Fibroblast of skin of left quadriceps (primary cell): ENCODE measurements at regions not wholly inside any gene's neighbourhood (a gene's known extent, or its start where the extent isn't known, plus 50 kb on each side); places are given as distances from the start of the nearest gene placed in this dataset.
A peak's percentile ranks its signal among the peaks of the same experiment; 100 is the strongest.
"Not testable (repeated sequence)": the region's sequence is repeated elsewhere in the genome, so short reads cannot be mapped to it uniquely, and the experiment has no call there.

Experiments used
- DNase-seq, 2 experiments: peaks; one replicate each; pipeline ENCODE4 v3.0.0-alpha.2; 2013; ENCODE audit warnings: low read depth in 2 of 2

GRCh38 chr5:117318528-117318927 is 743.9 kb upstream of the SEMA6A start:
- DNase-seq, result no peak

DNA sequence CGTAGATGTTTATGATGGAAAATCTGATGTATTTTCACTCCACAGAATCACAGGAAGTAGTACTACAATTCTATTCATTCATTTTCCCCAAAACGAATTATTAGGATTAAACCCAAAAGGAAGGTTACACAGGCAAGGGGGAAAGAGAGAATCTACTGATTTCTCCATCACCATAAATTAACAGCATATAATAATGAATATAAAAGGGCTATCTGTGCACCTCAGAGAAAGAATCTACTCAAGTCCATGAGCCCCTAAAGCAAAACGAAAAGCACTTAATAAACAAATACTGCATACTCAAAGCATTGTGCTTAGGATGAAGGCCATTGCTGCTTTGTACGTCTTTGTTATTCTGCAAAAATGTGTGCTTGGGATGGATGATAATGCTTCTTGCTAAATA is 740.5 kb upstream of the SEMA6A start:
- DNase-seq, result no peak

- DNase-seq, result not testable (repeated sequence)
These were observed 730.0 kb upstream of the SEMA6A start for GRCh38 chr5:117304512-117305107.

DNA sequence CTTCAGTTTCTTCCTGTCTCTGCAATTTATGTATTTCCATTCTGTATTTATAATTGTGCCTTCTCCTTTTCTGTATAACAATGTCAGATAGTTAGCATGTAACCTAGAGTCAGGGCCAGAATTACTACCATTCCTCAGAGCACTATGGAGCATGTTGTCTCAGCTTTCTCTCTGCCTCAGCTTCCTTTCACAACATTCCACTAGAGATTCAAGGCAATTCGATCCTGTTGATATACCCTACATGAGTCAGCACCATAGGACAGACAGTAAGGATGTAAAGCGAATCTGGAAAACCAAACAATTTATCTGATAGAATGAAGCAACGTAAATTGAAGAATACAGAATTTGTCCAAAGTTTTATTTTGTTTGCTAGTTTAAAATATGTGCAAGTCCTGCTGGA is 728.3 kb upstream of the SEMA6A start:
- DNase-seq, result peak; percentile 6 to 13

DNA sequence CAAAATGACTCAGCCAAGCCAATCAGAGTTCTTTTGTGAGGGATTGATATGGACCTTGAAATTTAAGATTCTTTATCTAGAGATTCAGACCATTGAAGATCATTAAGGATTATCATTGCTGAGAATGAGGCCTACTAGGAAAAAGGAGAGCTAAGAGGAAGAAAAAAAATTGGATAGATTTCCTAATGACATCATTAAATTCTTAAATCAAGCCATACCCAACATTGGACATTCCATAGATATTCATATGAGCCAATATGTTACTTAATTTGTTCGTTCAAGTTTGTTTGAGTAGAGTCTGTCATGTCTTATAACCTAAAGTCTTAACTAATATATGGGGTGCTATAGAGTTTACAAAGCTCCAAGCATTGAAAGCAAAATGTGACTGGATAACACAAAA is 727.9 kb upstream of the SEMA6A start:
- DNase-seq, result no peak

- DNase-seq, result no peak
These were observed 725.3 kb upstream of the SEMA6A start for GRCh38 chr5:117299936-117300328.

GRCh38 chr5:117299224-117299935 is 724.8 kb upstream of the SEMA6A start:
- no peak for DNase-seq

- DNase-seq, result no peak
These were observed 722.2 kb upstream of the SEMA6A start for GRCh38 chr5:117296872-117297271.

DNA sequence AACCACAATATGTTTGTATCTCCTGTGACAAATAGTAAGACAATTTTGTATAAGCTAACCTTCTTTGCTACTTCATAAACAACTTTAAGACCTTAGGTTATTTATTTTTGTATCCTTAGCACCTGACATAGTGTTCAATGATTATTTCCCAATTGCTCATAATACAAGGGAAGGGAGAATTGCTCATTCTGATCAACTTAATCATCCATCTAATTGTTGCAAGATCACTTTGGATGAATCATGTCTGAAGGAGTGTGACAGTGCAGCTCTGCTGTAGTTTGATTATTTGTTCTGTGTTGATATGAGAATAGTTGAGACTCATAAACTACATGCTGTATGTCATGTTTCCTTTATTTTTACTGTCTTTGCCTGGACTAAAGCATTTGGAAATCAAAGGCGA is 721.3 kb upstream of the SEMA6A start:
- no peak for DNase-seq

DNA sequence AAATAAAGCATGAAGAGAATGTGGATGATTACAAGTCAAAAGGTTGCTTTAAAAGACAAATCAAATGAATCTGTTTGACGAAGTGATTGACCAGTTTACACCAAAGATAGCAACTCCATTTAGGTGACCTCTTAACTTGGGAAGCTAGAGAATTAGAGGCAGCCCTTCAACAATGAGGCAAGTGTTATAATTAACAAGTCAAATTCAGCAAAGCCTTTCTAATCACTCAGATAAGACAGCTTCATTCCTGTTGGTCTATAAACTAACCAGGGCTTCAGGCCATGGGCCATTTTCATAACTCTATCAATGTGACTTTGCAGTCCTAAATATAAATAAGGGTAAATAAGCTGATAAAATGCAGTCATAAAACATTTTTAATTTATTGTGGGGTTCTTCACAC is 712.2 kb upstream of the SEMA6A start:
- DNase-seq, result no peak

DNA sequence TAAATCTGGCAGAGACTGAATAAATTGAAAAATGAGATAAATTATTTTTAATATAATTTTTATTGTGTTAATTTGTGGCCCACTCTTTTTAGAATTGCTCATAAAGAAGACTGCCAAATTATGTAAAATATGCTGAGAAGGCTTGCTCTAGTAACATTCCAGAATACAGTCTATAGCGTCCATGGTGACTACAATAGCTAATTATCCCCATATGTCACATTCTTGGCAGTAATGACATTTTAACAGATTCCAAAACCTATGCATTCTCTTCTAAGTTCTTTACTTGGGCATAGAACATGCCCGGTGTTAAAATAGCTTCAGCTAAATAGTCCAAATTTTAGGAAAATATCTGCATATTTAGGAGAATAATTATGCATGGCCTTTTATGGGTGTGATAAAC is 697.0 kb upstream of the SEMA6A start:
- DNase-seq, result peak; percentile 42 to 43

DNA sequence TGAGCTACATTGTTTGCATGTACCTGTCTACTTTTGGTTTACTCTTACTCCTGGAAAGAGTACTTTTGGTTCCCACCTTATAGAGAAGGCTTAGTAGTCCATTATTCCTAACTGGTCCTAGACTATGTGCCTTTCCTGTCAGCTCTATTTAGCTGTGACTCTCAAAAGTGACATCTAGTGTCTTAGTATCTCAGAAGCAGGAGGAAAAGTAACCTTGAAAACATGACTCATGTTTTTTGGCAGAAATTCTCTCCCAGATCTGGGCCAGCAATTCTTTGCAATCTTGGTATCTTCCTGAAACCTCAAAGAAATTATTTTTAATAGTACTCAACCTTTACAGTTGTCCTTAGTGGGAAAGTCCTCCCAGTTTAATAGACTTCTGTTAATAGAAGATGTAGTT is 691.7 kb upstream of the SEMA6A start:
- DNase-seq, result peak; percentile 2 to 4

DNA sequence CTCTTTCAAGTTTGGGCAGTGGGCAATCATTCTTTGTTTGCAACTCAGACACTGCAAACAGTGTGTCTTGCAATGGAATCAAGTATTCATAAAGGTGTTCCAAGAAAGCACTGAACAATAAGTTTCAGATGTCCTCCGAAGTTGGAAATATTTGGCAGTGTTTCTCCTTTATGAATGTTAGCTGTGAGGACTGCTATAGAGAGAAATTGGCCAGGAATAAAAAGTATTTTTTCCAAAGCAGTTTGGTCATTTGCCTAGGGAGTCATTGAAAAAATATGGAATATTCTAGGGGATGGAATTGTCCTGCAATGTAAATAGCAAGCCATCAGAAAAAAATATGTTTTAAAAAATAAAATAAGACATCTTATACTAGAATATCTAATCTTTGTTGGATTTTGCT is 688.6 kb upstream of the SEMA6A start:
- DNase-seq, result no peak

DNA sequence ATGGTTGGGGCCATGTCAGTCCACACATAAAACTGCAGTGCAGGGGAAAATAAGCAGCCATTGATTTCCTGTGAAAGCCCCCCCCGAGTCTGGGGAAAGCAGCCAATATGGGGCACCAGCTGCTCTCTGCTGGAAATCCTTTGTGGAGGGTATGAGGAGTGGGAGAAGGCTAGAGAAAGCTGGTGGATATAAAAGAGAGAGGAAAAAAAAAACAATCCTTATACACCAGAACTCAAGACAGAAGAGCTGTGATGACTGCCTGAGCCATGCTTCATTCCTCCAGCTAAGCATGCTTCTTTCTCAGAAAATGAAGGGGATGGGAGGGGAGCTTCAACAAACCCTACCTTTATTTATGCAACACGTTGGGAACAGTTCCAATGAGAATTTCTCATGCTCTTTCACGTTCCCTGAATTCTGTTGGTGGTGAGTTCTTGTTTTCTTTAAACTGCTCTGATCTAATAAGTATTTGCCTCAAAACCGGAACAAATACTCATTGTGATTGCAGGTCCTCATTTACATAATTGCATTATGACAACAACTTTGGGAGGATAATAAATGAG is 688.0 kb upstream of the SEMA6A start:
- DNase-seq, result no peak

DNA sequence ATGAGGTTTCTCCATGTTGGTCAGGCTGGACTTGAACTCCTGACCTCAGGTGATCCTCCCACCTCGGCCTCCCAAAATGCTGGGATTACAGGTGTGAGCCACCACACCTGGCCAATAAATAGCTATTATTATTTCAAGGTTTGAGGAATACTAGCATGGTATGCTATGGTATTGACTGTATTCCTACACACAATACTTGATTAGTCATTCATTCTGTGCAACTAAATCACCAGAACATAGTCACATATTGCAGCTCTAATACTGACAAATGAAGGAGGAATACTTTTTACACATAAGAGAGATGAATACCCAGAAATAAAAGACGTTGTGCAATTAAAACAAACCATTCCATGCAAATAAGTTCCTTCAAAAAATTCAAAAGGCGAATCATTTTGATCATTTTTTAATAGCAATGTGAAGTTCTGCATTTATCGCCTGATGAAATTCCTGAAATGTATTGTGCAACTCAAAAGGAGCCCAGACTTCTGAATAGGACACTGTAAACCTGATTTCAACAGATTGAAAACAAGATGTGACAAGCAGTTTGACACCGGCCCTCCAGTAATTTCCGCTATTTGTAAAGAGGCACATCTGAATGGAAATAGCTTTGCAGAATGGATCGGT is 687.4 kb upstream of the SEMA6A start:
- DNase-seq, result no peak

GRCh38 chr5:117255211-117256027 is 680.8 kb upstream of the SEMA6A start:
- no peak for DNase-seq

DNA sequence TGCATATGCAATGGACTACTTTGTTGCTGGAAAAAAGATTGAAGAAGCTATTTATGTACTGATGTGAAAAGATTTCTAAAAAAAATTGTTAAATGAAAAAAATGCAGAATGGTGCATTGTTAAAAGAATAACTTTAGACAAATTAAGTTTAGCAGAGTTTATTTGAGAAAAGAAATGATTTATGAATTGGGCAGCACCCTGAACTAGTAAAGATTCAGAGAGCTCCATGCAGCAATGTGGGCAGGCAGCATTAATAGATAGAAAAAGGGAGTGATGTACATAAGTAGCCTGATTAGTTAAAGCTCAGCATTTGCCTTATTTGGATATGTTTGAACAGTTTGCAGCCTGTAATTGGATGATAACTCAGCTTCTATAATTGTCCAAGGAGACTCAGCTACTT is 677.9 kb upstream of the SEMA6A start:
- DNase-seq, result no peak

GRCh38 chr5:117249086-117249815 is 674.6 kb upstream of the SEMA6A start:
- DNase-seq, result no peak

DNA sequence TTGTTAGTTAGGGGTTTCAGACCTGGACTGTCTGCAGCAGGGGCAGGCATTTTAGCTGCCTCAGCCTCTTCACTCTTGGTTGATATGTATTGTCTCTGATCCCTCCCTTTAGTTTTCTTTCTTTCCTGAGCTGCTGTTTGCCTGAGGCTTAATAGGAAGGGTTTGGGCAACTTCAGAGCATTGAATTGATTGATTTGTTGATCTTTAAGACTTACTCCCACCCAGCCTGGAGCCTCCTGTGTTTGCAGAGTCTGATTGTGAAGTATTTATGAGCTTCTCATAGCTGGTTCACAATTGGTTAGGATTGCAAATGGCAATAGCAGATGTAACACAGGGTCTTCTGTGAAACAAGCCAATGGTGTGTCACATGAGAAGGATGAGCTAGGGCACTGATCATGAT is 671.8 kb upstream of the SEMA6A start:
- DNase-seq, result no peak

DNA sequence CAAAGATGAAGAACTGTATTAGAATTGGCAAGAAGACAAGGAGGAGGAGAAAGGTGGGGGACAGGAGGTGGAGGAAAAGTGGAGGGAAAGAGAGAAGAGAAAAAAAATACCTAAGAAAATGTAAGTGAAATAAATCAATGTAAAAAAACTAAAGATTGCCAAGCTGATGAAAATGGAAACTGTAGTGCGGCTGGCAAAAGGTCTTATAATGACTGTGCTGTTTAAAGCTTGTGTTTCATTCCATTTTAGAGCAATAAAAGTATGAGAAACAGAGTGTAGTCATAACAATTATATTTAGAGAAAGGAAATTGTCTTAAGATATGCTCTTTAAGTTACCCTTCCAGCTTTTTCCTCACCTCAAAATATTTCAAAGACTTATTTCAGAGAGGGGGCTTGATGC is 670.5 kb upstream of the SEMA6A start:
- no peak for DNase-seq

DNA sequence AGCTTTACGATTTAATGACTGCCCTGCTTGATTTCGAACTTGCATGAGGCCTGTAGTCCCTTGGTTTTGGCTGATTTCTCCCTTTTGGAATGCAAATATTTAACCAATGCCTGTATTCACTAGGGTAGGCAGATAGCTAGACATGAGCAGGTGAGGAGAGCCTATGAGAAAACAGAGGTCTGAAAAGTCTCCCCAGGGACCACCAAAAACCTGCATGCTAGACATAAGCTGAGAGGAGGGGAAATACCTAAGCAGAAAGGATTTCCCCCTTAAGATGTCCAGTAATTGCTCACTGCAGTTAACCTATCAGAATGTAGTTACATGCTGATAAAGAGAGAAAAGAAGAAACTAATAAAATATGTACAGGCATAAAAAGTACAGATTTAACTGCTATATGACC is 667.4 kb upstream of the SEMA6A start:
- no peak for DNase-seq

DNA sequence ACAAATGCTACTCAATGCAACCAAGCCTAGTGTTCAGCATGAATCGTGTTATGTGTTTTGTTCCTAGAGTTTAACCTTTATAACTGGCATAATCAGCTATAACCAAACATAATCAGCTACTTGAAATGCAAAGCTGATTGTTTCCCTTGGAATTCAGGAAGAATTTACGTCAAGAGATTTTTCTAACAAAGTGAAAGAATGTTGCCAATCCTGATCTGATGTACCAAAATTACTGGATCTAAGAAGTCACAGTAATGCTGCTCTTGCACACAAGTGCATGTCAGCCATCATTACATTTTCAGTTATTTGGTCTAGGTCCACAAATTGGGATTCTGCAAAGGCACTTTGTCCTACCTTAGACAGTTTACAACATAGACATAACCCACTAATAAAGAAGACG is 662.3 kb upstream of the SEMA6A start:
- no peak for DNase-seq
